ENCODE measurements at regions not wholly inside any gene's neighbourhood (a gene's known extent, or its start where the extent isn't known, plus 50 kb on each side); places are given as distances from the start of the nearest gene placed in this dataset.
"Not testable (repeated sequence)": the region's sequence is repeated elsewhere in the genome, so short reads cannot be mapped to it uniquely, and the experiment has no call there.

DNA sequence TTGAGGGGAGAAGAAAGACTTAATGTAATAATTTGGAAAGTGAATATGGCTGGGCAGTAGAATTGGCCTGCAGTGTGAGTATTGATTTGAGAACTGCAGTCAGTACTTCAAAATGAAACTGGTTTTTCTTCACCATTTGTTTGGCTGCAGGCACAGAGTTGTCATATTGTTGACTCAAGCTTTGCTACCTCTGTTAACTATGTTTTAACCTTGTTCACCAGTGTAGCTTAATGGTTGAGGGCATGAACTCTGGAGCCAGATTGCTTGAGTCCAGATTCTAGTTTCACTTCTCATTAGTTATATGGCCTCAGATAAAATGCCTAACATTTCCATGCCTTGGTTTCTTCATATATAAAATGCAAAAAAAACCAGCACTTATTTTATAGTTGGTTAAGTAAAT, 64.1 kb downstream of the CFAP44 start:
- Mint-ChIP-seq H3K27me3 (ENCODE audit: low read depth, poor library complexity) (no peaks in the 10 kb centered on the region), H3K27ac (no peak overlapping the region), H3K4me3 (no peak overlapping the region), H3K4me1 (no peaks in the 10 kb centered on the region), H3K9me3 (no peaks in the 10 kb centered on the region), H3K36me3 (ENCODE audit: low read depth) (peaks cover 19% of the 10 kb centered on the region)
- no peak for DNase-seq
- TF ChIP-seq, protein P1, sequence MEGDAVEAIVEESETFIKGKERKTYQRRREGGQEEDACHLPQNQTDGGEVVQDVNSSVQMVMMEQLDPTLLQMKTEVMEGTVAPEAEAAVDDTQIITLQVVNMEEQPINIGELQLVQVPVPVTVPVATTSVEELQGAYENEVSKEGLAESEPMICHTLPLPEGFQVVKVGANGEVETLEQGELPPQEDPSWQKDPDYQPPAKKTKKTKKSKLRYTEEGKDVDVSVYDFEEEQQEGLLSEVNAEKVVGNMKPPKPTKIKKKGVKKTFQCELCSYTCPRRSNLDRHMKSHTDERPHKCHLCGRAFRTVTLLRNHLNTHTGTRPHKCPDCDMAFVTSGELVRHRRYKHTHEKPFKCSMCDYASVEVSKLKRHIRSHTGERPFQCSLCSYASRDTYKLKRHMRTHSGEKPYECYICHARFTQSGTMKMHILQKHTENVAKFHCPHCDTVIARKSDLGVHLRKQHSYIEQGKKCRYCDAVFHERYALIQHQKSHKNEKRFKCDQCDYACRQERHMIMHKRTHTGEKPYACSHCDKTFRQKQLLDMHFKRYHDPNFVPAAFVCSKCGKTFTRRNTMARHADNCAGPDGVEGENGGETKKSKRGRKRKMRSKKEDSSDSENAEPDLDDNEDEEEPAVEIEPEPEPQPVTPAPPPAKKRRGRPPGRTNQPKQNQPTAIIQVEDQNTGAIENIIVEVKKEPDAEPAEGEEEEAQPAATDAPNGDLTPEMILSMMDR (IDR thresholded peaks at IDR 0.05) = no peak

DNA sequence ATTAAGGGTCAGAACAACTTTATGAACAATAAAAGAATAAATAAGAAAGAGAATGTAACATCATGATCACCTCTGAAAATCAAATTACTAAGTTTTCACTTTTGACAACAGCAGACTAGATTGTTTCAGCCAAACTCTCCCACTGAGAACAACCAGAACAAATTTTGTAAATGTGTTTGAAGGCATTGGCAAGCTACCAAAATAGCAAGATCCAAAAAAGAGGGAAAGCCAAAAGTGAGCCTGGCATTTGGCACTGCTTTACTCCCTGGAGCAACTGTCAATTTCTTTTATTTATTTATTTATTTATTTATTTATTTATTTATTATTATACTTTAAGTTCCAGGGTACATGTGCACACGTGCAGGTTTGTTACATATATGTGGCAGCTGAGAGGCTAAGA, 67.2 kb downstream of the CFAP44 start:
- Mint-ChIP-seq H3K36me3 (ENCODE audit: low read depth) (peaks cover 35% of the 10 kb centered on the region), H3K27ac (no peak overlapping the region)

DNA sequence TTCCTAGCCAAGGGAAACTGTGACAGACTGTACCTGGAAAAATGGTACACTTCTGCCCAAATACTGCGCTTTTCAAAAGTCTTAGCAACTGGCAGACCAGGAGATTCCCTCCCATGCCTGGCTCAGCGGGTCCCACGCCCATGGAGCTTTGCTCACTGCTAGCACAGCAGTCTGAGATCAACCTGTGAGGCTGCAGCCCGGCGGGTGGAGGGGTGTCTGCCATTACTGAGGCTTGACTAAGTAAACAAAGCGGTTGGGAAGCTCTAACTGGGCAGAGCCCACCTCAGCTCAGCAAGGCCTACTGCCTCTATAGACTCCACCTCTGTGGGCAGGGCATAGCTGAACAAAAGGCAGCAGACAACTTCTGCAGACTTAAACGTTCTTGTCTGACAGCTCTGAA, 74.5 kb downstream of the CFAP44 start:
- Mint-ChIP-seq H3K9me3 (peaks cover 33% of the 10 kb centered on the region), H3K36me3 (ENCODE audit: low read depth) (peaks cover 42% of the 10 kb centered on the region), H3K4me1 (peaks cover 11% of the 10 kb centered on the region)
- H3K27me3 Mint-ChIP-seq (ENCODE audit: low read depth, poor library complexity); H3K4me3 Mint-ChIP-seq; H3K27ac Mint-ChIP-seq: not testable (repeated sequence)
- peak; percentile 20 for DNase-seq

More for the DNA sequence above, 67.2 kb downstream of the CFAP44 start:
- no peaks in the 10 kb centered on the region for H3K27me3 Mint-ChIP-seq (ENCODE audit: low read depth, poor library complexity)
- H3K4me3 Mint-ChIP-seq = no peak overlapping the region
- TF ChIP-seq, protein P1 (IDR thresholded peaks at IDR 0.05) = no peak
- no peaks in the 10 kb centered on the region for H3K4me1 Mint-ChIP-seq
- H3K9me3 Mint-ChIP-seq = peaks cover 25% of the 10 kb centered on the region
- no peak for DNase-seq

DNA sequence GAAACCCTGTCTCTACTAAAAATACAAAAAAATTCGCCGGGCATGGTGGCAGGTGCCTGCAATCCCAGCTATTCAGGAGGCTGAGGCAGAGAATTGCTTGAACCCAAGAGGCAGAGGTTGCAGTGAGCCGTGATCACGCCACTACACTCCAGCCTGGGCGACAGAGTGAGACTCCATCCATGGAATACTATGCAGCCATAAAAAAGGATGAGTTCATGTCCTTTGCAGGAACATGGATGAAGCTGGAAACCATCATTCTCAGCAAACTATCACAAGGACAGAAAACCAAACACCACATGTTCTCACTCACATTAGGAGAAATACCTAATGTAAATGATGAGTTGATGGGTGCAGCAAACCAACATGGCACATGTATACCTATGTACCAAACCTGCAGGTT, 86.0 kb downstream of the CFAP44 start:
- H3K4me1 Mint-ChIP-seq; H3K9me3 Mint-ChIP-seq; H3K4me3 Mint-ChIP-seq; H3K27ac Mint-ChIP-seq; H3K36me3 Mint-ChIP-seq (ENCODE audit: low read depth); DNase-seq; H3K27me3 Mint-ChIP-seq (ENCODE audit: low read depth, poor library complexity): not testable (repeated sequence)

DNA sequence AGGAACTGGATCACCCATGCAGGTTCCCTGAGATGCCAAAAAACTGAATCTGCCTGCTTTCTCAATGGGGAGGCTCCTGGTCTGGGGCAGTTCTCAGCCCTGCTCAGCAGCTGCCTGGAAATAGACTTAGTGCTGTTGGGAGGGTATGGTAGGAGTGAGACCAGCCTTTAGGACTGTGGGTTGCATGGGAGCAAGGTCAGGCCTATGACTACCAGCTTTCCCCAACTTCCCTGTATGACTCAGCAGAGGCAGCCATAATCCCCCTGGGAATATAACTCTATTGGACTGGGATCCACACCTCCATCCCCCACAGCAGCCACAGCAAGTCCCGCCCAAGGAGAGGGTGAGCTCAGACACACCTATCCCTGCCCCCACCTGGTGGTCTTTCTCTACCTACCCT, 87.0 kb downstream of the CFAP44 start:
- Mint-ChIP-seq H3K9me3 (no peaks in the 10 kb centered on the region), H3K27ac (no peak overlapping the region), H3K4me1 (no peaks in the 10 kb centered on the region), H3K27me3 (ENCODE audit: low read depth, poor library complexity) (peaks cover 5% of the 10 kb centered on the region), H3K36me3 (ENCODE audit: low read depth) (no peaks in the 10 kb centered on the region), H3K4me3 (no peak overlapping the region)
- DNase-seq = no peak
- TF ChIP-seq, protein P1 (IDR thresholded peaks at IDR 0.05) = no peak

DNA sequence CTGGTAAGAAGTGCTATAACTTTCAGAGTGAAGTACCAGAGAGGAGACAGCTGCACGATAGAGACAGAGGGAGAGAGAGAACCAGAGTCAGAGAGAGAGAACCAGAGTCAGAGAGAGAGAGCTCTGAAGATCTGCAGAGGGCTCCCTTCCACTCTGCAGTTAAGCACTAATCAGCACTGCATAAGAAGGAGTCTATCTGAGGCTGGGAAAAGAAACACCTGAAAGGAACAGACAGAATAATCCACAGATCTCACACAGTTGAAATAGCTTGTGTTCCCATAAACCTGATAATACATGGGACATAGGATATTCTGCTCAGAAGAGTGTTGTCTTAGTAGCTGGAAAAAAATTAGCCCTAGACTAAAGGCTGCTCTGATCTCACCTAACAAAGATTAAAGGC, 87.6 kb downstream of the CFAP44 start:
- Mint-ChIP-seq H3K27ac (no peak overlapping the region), H3K4me3 (no peak overlapping the region), H3K9me3 (peaks cover 1% of the 10 kb centered on the region), H3K36me3 (ENCODE audit: low read depth) (no peaks in the 10 kb centered on the region), H3K4me1 (no peaks in the 10 kb centered on the region), H3K27me3 (ENCODE audit: low read depth, poor library complexity) (peaks cover 8% of the 10 kb centered on the region)
- DNase-seq = no peak
- TF ChIP-seq, protein P1 (IDR thresholded peaks at IDR 0.05) = no peak

DNA sequence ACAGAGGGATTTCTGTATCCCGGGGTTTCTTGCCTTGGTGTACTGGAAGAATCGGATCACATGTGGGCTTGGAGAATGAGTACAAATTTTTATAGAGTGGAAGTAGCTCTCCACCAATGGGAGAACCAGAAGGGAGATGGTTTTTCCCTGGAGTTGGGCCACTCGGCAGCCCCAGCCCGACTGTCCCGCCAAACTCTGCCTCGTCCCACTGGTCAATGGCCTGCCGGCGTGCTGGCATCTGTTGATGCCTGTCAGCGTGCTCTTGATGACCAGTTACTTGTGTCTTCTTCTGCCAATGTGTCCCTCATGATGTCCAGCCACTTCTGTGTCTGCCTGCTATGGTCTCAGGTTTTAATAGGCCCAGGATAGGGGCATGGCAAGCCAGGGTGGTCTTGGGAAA, 100.5 kb downstream of the CFAP44 start:
- no peak overlapping the region for H3K4me3 Mint-ChIP-seq
- no peak overlapping the region for H3K27ac Mint-ChIP-seq
- TF ChIP-seq, protein P1 (IDR thresholded peaks at IDR 0.05) = no peak
- peaks cover 2% of the 10 kb centered on the region for H3K9me3 Mint-ChIP-seq
- H3K36me3 Mint-ChIP-seq (ENCODE audit: low read depth) = no peaks in the 10 kb centered on the region
- peaks cover 5% of the 10 kb centered on the region for H3K27me3 Mint-ChIP-seq (ENCODE audit: low read depth, poor library complexity)
- no peak for DNase-seq
- no peaks in the 10 kb centered on the region for H3K4me1 Mint-ChIP-seq

Data from nephron progenitor cell (in vitro differentiated cells).